H1 (cell line): ENCODE measurements at regions not wholly inside any gene's neighbourhood (a gene's known extent, or its start where the extent isn't known, plus 50 kb on each side); places are given as distances from the start of the nearest gene placed in this dataset.

Experiments used
- CREB1 ChIP-seq: IDR thresholded peaks from 2 replicates; pipeline ENCODE4 v1.6.1; 2012; ENCODE audit warnings: inconsistent platforms
- HDAC2 ChIP-seq, 2 experiments: fragments of 300-600 bp in 1 of 2; sonication (generic) in 1 of 2; IDR thresholded peaks; 2 replicates each; pipeline ENCODE4 v1.6.1; 2011 to 2012; ENCODE audit warnings: low read depth in 2 of 2, low read length in 2 of 2, mild to moderate bottlenecking in 2 of 2, moderate library complexity in 2 of 2, borderline replicate concordance in 1 of 2, inconsistent platforms in 1 of 2
- NRF1 ChIP-seq: IDR thresholded peaks from 2 replicates; pipeline ENCODE4 v1.6.1; 2011; ENCODE audit warnings: mild to moderate bottlenecking, low read depth, low read length, improper control_type of control experiment
- PHF8 ChIP-seq: fragments of 200-600 bp; sonication (generic); conservative IDR thresholded peaks from 2 replicates; pipeline ENCODE4 v1.7.1; 2012; ENCODE audit warnings: low read depth, mild to moderate bottlenecking, inconsistent platforms, low read length, moderate library complexity

DNA sequence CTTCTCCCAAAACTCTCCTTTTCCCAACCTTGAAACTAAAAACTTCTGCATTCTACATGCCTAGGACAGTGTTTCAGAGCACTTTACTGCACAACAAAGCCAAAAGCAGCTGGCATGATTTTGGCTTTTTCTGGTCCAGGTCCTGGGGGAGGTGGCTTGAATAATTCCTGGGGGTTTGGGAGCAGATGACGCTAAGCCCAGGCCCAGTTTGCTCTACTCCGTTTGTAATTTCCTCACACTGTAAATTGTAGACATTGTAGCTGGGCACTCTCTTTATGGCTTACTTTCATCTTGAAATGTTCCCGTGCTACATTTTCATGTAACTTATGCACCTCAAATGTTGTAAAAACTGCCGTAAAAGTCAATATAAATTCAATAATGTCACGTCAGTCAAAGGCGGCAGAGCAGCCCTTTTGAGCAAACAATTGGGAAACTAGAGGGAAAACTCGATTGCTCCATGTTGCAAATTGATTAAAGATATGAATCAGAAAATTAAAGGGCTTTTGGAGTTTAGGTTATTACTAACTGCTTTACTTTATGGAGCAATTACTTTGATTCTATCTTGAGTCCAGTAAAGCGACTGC is 373.2 kb upstream of the SLC14A2 start (continued):
- no peak for TF ChIP-seq PHF8
- TF ChIP-seq NRF1, result no peak
- TF ChIP-seq CREB1, result no peak
- no peak for TF ChIP-seq HDAC2 (IDR thresholded peaks at IDR 0.05; ENCODE audit: borderline replicate concordance in 1 of 2, low read depth in 2 of 2, low read length in 2 of 2)
